PC-9 (cell line): ENCODE measurements at regions not wholly inside any gene's neighbourhood (a gene's known extent, or its start where the extent isn't known, plus 50 kb on each side); places are given as distances from the start of the nearest gene placed in this dataset.

ENCODE experiments used
- EZH2 ChIP-seq: fragments of 200-600 bp; sonication (generic); IDR thresholded peaks from 2 replicates; pipeline ENCODE4 v1.8.0; 2017; ENCODE audit warnings: antibody characterized with exemption, low read depth
- TF ChIP-seq, protein P1 (sequence below): fragments of 200-600 bp; sonication (generic); conservative IDR thresholded peaks from 2 replicates; pipeline ENCODE4 v1.6.1; 2017; ENCODE audit warnings: mixed run types, antibody characterized with exemption, mild to moderate bottlenecking, moderate library complexity

DNA sequence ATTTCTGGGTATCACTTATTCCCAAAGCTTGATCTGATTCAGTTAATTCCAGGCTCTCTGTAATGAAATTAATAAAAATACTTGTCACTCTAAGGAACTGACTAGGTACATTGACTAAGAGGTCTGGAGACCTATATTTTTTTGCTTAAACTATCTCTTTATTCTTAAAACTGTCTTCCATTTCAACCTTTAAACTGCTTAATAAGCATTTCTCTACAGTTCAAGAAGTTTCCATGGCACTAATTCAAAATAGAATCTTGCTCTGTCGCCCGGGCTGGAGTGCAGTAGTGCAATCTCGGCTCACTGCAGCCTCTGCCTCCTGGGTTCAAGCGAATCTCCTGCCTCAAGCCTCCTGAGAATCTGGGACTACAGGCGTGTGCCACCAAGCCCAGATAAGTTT is 117.4 kb downstream of the MTPAP start:
- TF ChIP-seq, protein P1, sequence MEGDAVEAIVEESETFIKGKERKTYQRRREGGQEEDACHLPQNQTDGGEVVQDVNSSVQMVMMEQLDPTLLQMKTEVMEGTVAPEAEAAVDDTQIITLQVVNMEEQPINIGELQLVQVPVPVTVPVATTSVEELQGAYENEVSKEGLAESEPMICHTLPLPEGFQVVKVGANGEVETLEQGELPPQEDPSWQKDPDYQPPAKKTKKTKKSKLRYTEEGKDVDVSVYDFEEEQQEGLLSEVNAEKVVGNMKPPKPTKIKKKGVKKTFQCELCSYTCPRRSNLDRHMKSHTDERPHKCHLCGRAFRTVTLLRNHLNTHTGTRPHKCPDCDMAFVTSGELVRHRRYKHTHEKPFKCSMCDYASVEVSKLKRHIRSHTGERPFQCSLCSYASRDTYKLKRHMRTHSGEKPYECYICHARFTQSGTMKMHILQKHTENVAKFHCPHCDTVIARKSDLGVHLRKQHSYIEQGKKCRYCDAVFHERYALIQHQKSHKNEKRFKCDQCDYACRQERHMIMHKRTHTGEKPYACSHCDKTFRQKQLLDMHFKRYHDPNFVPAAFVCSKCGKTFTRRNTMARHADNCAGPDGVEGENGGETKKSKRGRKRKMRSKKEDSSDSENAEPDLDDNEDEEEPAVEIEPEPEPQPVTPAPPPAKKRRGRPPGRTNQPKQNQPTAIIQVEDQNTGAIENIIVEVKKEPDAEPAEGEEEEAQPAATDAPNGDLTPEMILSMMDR: no peak
- TF ChIP-seq EZH2: no peak
